Aorta (tissue), 5 donors: ENCODE measurements at regions not wholly inside any gene's neighbourhood (a gene's known extent, or its start where the extent isn't known, plus 50 kb on each side); places are given as distances from the start of the nearest gene placed in this dataset.

Experiments
- ATAC-seq: fragments of 200-7000 bp; cut with Tn5 transposase; one replicate; pipeline ENCODE4 v1.9.1; 2022; ENCODE audit warnings: moderate library complexity; ENCODE audit not compliant: low FRiP score
- DNase-seq, 2 donors: peaks; one replicate each; pipeline ENCODE4 v3.0.0-alpha.2; 2020
- H3K27ac ChIP-seq, 2 donors: one replicate each; pipeline ENCODE4 v1.5.1; 2013; ENCODE audit warnings: low read length in 2 of 2, mild to moderate bottlenecking in 2 of 2, moderate library complexity in 2 of 2, control low read depth in 1 of 2, inconsistent platforms in 1 of 2, low read depth in 1 of 2
- H3K27me3 ChIP-seq, 2 donors: one replicate each; pipeline ENCODE4 v1.6.1; 2013; ENCODE audit warnings: control low read depth in 1 of 2, low read length in 1 of 2, mild to moderate bottlenecking in 1 of 2, moderate library complexity in 1 of 2; ENCODE audit not compliant: insufficient read depth in 2 of 2, control insufficient read depth in 1 of 2
- H3K36me3 ChIP-seq, 2 donors: one replicate each; pipeline ENCODE4 v1.6.1; 2013; ENCODE audit warnings: control low read depth in 1 of 2, low read length in 1 of 2, mild to moderate bottlenecking in 1 of 2; ENCODE audit not compliant: insufficient read depth in 2 of 2, control insufficient read depth in 1 of 2
- H3K4me1 ChIP-seq, 2 donors: one replicate each; pipeline ENCODE4 v1.6.1; 2013; ENCODE audit warnings: low read length in 2 of 2, control low read depth in 1 of 2, mild to moderate bottlenecking in 1 of 2, moderate library complexity in 1 of 2; ENCODE audit not compliant: insufficient read depth in 2 of 2, control insufficient read depth in 1 of 2
- H3K4me3 ChIP-seq, 2 donors: one replicate each; pipeline ENCODE4 v1.5.1; 2013; ENCODE audit warnings: low read length in 2 of 2, control low read depth in 1 of 2, mild to moderate bottlenecking in 1 of 2
- H3K9me3 ChIP-seq: one replicate; pipeline ENCODE4 v1.6.1; 2013; ENCODE audit warnings: mild to moderate bottlenecking, low read length; ENCODE audit not compliant: control insufficient read depth
- WGBS, 2 donors: extraction: QIAGEN DNeasy Blood & Tissue Kit; methylation state at CpG; one replicate each; pipeline ENCODE4 v1.1.7; 2013; 5-methylcytosine and 5-hydroxymethylcytosine counted together
- intact Hi-C, 2 donors: fragments of 100-400 bp; cut with DNase I; formaldehyde crosslinking; loops; one replicate each; pipeline versions ENCODE4 v1.14.2 to v1.15.0; 2022
- donor health status: healthy with polysubstance abuse.
- donor health status: Bipolar disorder and iron deficiency.
- donor health status: DM: no; HTN: no; CAD: no.
- donor health status: DM: no; HTN: no; CAD: no.
- donor health status: DM: yes; HTN: yes; CAD: no.

GRCh38 chr2:83615511-83615910, 843.6 kb downstream of the SUCLG1 start:
- no peak for DNase-seq
- no peaks in the 10 kb centered on the region for H3K4me1 ChIP-seq
- H3K4me3 ChIP-seq = no peak overlapping the region
- no peaks in the 10 kb centered on the region for H3K27me3 ChIP-seq
- H3K9me3 ChIP-seq = peaks cover 1% of the 10 kb centered on the region
- no peaks in the 10 kb centered on the region for H3K36me3 ChIP-seq
- WGBS, 2 donors = 80 to 85% methylated on average over 4 of the region's 4 CpGs
- no peak for ATAC-seq
- no peak overlapping the region for H3K27ac ChIP-seq
- intact Hi-C loops = no loop called here

GRCh38 chr2:83613178-83613577, 845.9 kb downstream of the SUCLG1 start:
- ATAC-seq (no peak), DNase-seq (no peak)
- intact Hi-C loops = no loop called here
- WGBS, 2 donors = 60 to 72% methylated on average over 1 of the region's 1 CpG
- Histone ChIP-seq H3K27me3 (no peaks in the 10 kb centered on the region), H3K4me1 (no peaks in the 10 kb centered on the region), H3K27ac (no peak overlapping the region), H3K4me3 (no peak overlapping the region), H3K36me3 (no peaks in the 10 kb centered on the region), H3K9me3 (peaks cover 1% of the 10 kb centered on the region)

- no peak for ATAC-seq
- Histone ChIP-seq H3K27ac (no peak overlapping the region), H3K4me3 (no peak overlapping the region), H3K4me1 (no peaks in the 10 kb centered on the region), H3K9me3 (no peaks in the 10 kb centered on the region), H3K27me3 (no peaks in the 10 kb centered on the region), H3K36me3 (no peaks in the 10 kb centered on the region)
- no peak for DNase-seq
- intact Hi-C loops = no loop called here
- WGBS, 2 donors = 91 to 93% methylated on average over 6 of the region's 6 CpGs
These were observed 856.3 kb downstream of the SUCLG1 start for GRCh38 chr2:83602753-83603152.

DNA sequence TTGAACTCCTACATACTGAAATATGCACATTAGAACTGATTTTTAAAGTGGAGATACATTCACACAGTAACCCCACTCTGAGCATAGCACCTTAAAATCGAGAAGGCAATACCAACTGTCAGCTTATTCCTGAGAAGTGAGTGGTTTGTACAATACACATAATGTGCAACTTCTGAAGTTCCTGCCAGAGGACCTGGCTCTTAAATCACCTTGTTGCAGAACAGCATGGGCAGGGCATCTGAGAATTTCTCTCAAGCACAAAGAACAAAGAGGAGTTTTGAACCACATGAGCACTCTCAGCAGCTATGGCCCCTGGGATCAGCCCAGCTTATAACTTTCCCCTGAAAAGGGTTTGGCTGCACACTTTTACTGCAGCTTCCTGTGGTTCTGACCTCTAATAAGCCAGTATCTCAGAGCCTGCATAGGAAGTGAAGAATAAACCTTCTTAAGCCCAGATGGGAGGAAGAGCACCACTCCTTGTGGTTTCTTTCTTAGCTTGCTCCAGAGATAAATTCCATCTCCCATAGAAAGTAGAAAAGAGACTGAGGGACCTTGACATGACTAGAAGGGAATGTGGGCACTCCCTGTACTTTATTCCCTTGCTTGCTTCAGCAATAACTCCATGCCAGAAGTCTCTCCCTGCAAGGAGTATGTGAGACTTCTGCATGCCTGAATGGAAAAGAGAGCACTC, 862.3 kb downstream of the SUCLG1 start:
- DNase-seq (no peak), ATAC-seq (no peak)
- WGBS, 2 donors = 51 to 59% methylated on average over 1 of the region's 1 CpG
- H3K27ac ChIP-seq = no peak overlapping the region
- H3K4me3 ChIP-seq = no peak overlapping the region
- H3K4me1 ChIP-seq = no peaks in the 10 kb centered on the region
- intact Hi-C loops = no loop called here
- H3K9me3 ChIP-seq = no peaks in the 10 kb centered on the region
- peaks cover 0 to 3% of the 10 kb centered on the region in 2 donors for H3K27me3 ChIP-seq
- H3K36me3 ChIP-seq = no peaks in the 10 kb centered on the region

DNA sequence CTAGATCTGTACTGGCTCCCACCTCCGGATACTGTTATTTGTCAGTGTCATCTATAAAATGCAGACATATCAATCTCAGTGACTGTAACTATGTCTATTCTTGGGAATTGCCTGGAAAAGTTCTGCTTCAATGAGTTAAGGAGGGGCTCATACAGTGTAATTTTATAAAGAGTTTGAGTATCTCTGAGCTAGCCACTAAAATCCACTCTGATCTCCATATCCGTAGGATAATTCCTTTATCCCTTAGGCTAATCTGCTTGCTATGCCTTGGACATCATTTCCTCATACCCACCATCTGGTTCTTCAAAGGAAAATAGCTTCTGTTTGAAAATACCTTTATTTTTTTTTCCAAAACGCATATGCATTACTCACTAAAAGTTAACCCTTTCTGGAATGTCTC, 863.2 kb downstream of the SUCLG1 start:
- Histone ChIP-seq H3K9me3 (no peaks in the 10 kb centered on the region), H3K27ac (no peak overlapping the region), H3K4me3 (no peak overlapping the region), H3K4me1 (no peaks in the 10 kb centered on the region), H3K36me3 (no peaks in the 10 kb centered on the region), H3K27me3 (peaks cover 0 to 3% of the 10 kb centered on the region in 2 donors)
- WGBS, 2 donors = 9 to 10% methylated on average over 3 of the region's 3 CpGs
- intact Hi-C loops = no loop called here
- no peak for ATAC-seq
- no peak for DNase-seq

DNA sequence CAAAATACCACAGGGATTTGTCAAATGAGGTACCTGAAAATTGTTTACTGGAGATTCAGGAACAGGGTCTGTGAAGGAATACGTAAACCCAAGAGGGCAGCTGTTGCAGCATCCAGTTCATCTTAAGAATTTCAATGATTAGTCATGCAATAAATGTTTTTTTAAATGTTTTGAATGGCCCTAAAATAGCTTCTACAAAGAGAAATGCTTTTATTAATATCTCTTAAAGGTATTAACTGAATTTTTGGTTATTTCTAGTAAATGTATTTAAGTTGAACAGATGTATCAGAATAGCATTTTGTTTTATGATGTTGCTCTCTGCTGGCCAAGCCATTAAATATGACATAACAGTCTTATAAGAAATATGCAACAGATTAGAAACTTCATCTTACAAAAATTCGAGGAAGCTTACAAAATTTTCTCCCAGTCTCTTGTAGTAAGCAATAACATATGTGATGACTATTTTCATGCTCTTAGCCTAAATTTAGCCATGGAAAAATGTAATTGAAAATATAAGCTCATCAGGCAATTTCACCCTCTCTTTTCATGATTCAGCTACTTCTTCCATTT, 863.9 kb downstream of the SUCLG1 start:
- WGBS, 2 donors = 32 to 44% methylated on average over 2 of the region's 2 CpGs

GRCh38 chr2:83594241-83595120, 864.6 kb downstream of the SUCLG1 start:
- H3K9me3 ChIP-seq = no peaks in the 10 kb centered on the region

More for the DNA sequence above, 863.9 kb downstream of the SUCLG1 start:
- no peaks in the 10 kb centered on the region for H3K36me3 ChIP-seq
- no peak overlapping the region for H3K27ac ChIP-seq
- ATAC-seq (no peak), DNase-seq (no peak)
- intact Hi-C loops = no loop called here
- H3K4me1 ChIP-seq = no peaks in the 10 kb centered on the region
- peaks cover 0 to 3% of the 10 kb centered on the region in 2 donors for H3K27me3 ChIP-seq
- no peak overlapping the region for H3K4me3 ChIP-seq
- no peaks in the 10 kb centered on the region for H3K9me3 ChIP-seq

GRCh38 chr2:83587309-83587708, 871.8 kb downstream of the SUCLG1 start:
- intact Hi-C loops = no loop called here
- ATAC-seq (no peak), DNase-seq (no peak)
- no peak overlapping the region for H3K4me3 ChIP-seq
- WGBS, 2 donors = 83 to 84% methylated on average over 4 of the region's 4 CpGs
- no peaks in the 10 kb centered on the region for H3K9me3 ChIP-seq
- no peaks in the 10 kb centered on the region for H3K36me3 ChIP-seq
- H3K27me3 ChIP-seq = no peaks in the 10 kb centered on the region
- no peak overlapping the region for H3K27ac ChIP-seq
- no peaks in the 10 kb centered on the region for H3K4me1 ChIP-seq

More at GRCh38 chr2:83594241-83595120, 864.6 kb downstream of the SUCLG1 start:
- ATAC-seq = no peak
- peaks cover 0 to 3% of the 10 kb centered on the region in 2 donors for H3K27me3 ChIP-seq
- no peaks in the 10 kb centered on the region for H3K36me3 ChIP-seq
- no peak for DNase-seq
- H3K4me1 ChIP-seq = no peaks in the 10 kb centered on the region
- no peak overlapping the region for H3K4me3 ChIP-seq
- 42 to 62% methylated on average over 5 of the region's 5 CpGs for WGBS, 2 donors
- H3K27ac ChIP-seq = no peak overlapping the region
- intact Hi-C loops = no loop called here
